CD14-positive monocyte (primary cell): ENCODE measurements at regions not wholly inside any gene's neighbourhood (a gene's known extent, or its start where the extent isn't known, plus 50 kb on each side); places are given as distances from the start of the nearest gene placed in this dataset.

Experiments
- DNase-seq, 3 donors: peaks; one replicate each; pipeline ENCODE4 v3.0.0-alpha.2; 2011 to 2022
- H2AFZ ChIP-seq: 2 replicates; pipeline ENCODE4 v1.6.0; 2012; ENCODE audit warnings: mild to moderate bottlenecking, low read depth, low read length, inconsistent platforms; ENCODE audit not compliant: insufficient read depth, poor library complexity, severe bottlenecking
- H3K27ac ChIP-seq, 2 donors: 1 replicate in 1 of 2; 2 replicates in 1 of 2; pipeline ENCODE4 v1.5.1; 2012 to 2013; ENCODE audit warnings: low read length in 2 of 2, control low read depth in 1 of 2, inconsistent platforms in 1 of 2, low read depth in 1 of 2, mild to moderate bottlenecking in 1 of 2
- H3K27me3 ChIP-seq, 2 donors: one replicate each; pipeline versions ENCODE4 v1.6.0 to v1.6.1; 2011 to 2013; ENCODE audit warnings: low read length in 2 of 2; ENCODE audit not compliant: control insufficient read depth in 2 of 2, insufficient read depth in 2 of 2
- H3K36me3 ChIP-seq, 2 donors: replicated peaks in 1 of 2; 1 replicate in 1 of 2; 2 replicates in 1 of 2; pipeline versions ENCODE4 v1.5.1 to v1.6.1; 2012 to 2013; ENCODE audit warnings: low read length in 2 of 2, control low read depth in 1 of 2, inconsistent platforms in 1 of 2, mild to moderate bottlenecking in 1 of 2; ENCODE audit not compliant: insufficient read depth in 2 of 2, control insufficient read depth in 1 of 2
- H3K4me1 ChIP-seq, 2 donors: 1 replicate in 1 of 2; 2 replicates in 1 of 2; pipeline versions ENCODE4 v1.5.1 to v1.6.1; 2012 to 2013; ENCODE audit warnings: low read length in 2 of 2, control low read depth in 1 of 2, inconsistent platforms in 1 of 2, mild to moderate bottlenecking in 1 of 2, moderate library complexity in 1 of 2; ENCODE audit not compliant: insufficient read depth in 2 of 2, control insufficient read depth in 1 of 2
- H3K4me2 ChIP-seq: replicated peaks from 2 replicates; pipeline ENCODE3; 2012; ENCODE audit warnings: low read length, moderate library complexity, mild to moderate bottlenecking; ENCODE audit not compliant: poor library complexity, severe bottlenecking; ENCODE audit errors: extremely low read depth
- H3K4me3 ChIP-seq, 3 experiments: fragments of 200-600 bp in 1 of 3; sonication (generic) in 1 of 3; replicated peaks in 1 of 3; 1 replicate in 2 of 3; 2 replicates in 1 of 3; pipeline ENCODE4 v1.5.1; 2011 to 2013; ENCODE audit warnings: low read length in 3 of 3, mild to moderate bottlenecking in 3 of 3, control low read depth in 2 of 3, low read depth in 2 of 3, inconsistent platforms in 1 of 3, moderate library complexity in 1 of 3
- H3K79me2 ChIP-seq: 2 replicates; pipeline ENCODE4 v1.6.0; 2012; ENCODE audit warnings: mild to moderate bottlenecking, control low read depth, inconsistent platforms, low read length, moderate library complexity; ENCODE audit not compliant: insufficient read depth
- H3K9ac ChIP-seq: 2 replicates; pipeline ENCODE4 v1.6.0; 2017; ENCODE audit warnings: low read length, mild to moderate bottlenecking; ENCODE audit not compliant: insufficient read depth, poor library complexity, severe bottlenecking
- H3K9me3 ChIP-seq, 2 donors: replicated peaks in 1 of 2; 1 replicate in 1 of 2; 2 replicates in 1 of 2; pipeline versions ENCODE4 v1.5.1 to v1.6.1; 2012 to 2013; ENCODE audit warnings: low read length in 2 of 2, control low read depth in 1 of 2; ENCODE audit not compliant: control insufficient read depth in 1 of 2, insufficient read depth in 1 of 2
- H4K20me1 ChIP-seq: 2 replicates; pipeline ENCODE4 v1.6.0; 2012; ENCODE audit warnings: mild to moderate bottlenecking, low read length, control low read depth, moderate library complexity; ENCODE audit not compliant: insufficient read depth
- H3K27ac Mint-ChIP-seq, 7 donors: one replicate each; pipeline ENCODE4 v1.8.0; 2020; ENCODE audit warnings: mild to moderate bottlenecking in 7 of 7, mixed read lengths in 7 of 7, moderate library complexity in 6 of 7, inconsistent platforms in 2 of 7
- H3K27me3 Mint-ChIP-seq, 3 donors: one replicate each; pipeline ENCODE4 v1.8.0; 2021 to 2022; ENCODE audit warnings: low read depth in 3 of 3, mild to moderate bottlenecking in 3 of 3, mixed read lengths in 3 of 3, moderate library complexity in 3 of 3, inconsistent platforms in 1 of 3
- H3K36me3 Mint-ChIP-seq, 2 donors: one replicate each; pipeline ENCODE4 v1.8.0; 2020; ENCODE audit warnings: mixed read lengths in 2 of 2, inconsistent platforms in 1 of 2, mild to moderate bottlenecking in 1 of 2
- H3K4me1 Mint-ChIP-seq: one replicate; pipeline ENCODE4 v1.8.0; 2020; ENCODE audit warnings: mild to moderate bottlenecking, mixed read lengths
- H3K4me3 Mint-ChIP-seq, 2 donors: one replicate each; pipeline ENCODE4 v1.8.0; 2020; ENCODE audit warnings: mild to moderate bottlenecking in 2 of 2, mixed read lengths in 2 of 2, moderate library complexity in 1 of 2
- H3K9me3 Mint-ChIP-seq, 7 donors: one replicate each; pipeline ENCODE4 v1.8.0; 2020 to 2022; ENCODE audit warnings: mixed read lengths in 7 of 7, mild to moderate bottlenecking in 6 of 7, moderate library complexity in 6 of 7, inconsistent platforms in 2 of 7
- WGBS: methylation state at CpG from one replicate; pipeline ENCODE4 v1.1.5; 2013; ENCODE audit warnings: missing lambda C conversion rate; ENCODE audit not compliant: insufficient coverage; 5-methylcytosine and 5-hydroxymethylcytosine counted together
- intact Hi-C, 2 donors: fragments of 100-400 bp; cut with micrococcal nuclease; formaldehyde crosslinking; loops; one replicate each; pipeline versions ENCODE4 v1.15.0 to v1.15.1; 2023
- TF ChIP-seq, protein P1 (sequence below): fragments of 200-600 bp; IDR thresholded peaks from one replicate; pipeline ENCODE4 v1.8.0; 2022; ENCODE audit warnings: antibody characterized with exemption, mild to moderate bottlenecking

DNA sequence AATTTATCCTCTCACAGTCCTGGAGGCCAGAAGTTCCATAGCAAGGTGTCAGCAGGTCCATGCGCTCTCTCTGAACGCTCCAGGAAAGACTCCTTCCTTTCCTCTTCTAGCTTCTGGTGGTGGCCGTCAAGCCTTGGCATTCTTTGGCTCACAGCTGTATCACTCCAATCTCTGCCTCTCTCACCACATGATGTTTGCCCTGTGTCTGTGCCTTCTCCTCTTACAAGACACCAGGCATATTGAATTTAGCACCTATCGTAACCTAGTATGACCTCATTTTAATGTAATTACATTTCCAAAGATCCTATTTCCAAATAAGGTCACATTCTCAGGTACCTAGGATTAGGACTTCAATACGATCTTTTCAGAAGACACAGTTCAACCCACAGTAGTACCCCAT is 428.5 kb downstream of the CD83 start:
- peaks cover 0 to 3% (median 3%) of the 10 kb centered on the region in 3 donors for H3K27me3 Mint-ChIP-seq
- no peak overlapping the region for H3K4me2 ChIP-seq
- no peaks in the 10 kb centered on the region for H3K4me1 Mint-ChIP-seq

DNA sequence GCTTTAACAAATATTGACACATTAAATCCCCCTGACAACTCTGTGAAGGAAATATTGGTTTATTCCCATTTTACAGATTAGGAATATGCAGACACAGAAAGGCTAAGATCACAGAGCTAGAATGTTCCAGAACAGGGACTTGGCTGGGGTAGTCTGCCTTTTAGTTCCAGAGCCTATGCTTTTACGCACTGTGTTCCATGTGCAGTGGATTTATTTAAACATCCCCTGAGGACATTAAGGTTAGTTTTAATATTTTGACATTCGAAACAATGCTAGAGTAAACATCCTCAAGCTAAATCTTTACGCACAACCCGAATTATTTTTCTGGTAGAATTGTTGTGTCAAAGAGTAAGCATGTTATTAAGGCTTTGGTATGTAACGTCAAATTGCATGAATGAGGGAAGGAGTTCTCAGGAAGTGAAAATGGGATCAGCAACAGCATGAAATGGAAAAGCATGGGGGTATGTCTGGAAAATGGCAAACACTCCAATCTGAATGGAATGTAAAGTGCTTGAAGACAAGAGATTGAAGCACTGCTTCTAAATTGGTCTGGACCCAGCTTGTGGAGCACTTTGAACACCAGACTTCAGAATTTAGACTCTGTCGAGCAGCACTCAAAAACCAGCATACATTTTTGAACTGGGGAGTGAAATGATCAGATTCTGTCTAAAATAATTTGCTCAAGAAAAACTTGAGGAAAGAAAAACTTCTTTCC is 429.9 kb downstream of the CD83 start:
- no peaks in the 10 kb centered on the region for H4K20me1 ChIP-seq
- intact Hi-C loops, result no loop called here
- H3K27me3 ChIP-seq, result no peaks in the 10 kb centered on the region
- no peaks in the 10 kb centered on the region for H3K9me3 ChIP-seq
- no peak overlapping the region for H3K27ac Mint-ChIP-seq
- peaks cover 0 to 6% of the 10 kb centered on the region in 2 donors for H3K4me1 ChIP-seq
- no peak for DNase-seq
- H3K4me2 ChIP-seq, result no peak overlapping the region
- H3K9ac ChIP-seq, result no peak overlapping the region
- H3K36me3 ChIP-seq, result no peaks in the 10 kb centered on the region
- no peaks in the 10 kb centered on the region for H3K9me3 Mint-ChIP-seq
- H3K27me3 Mint-ChIP-seq, result peaks cover 0 to 3% (median 3%) of the 10 kb centered on the region in 3 donors
- H3K79me2 ChIP-seq, result no peaks in the 10 kb centered on the region
- H2AFZ ChIP-seq, result no peak overlapping the region
- no peak overlapping the region for H3K27ac ChIP-seq
- 77% methylated on average over 1 of the region's 6 CpGs for WGBS
- H3K4me1 Mint-ChIP-seq, result peaks cover 8% of the 10 kb centered on the region
- TF ChIP-seq, protein P1, sequence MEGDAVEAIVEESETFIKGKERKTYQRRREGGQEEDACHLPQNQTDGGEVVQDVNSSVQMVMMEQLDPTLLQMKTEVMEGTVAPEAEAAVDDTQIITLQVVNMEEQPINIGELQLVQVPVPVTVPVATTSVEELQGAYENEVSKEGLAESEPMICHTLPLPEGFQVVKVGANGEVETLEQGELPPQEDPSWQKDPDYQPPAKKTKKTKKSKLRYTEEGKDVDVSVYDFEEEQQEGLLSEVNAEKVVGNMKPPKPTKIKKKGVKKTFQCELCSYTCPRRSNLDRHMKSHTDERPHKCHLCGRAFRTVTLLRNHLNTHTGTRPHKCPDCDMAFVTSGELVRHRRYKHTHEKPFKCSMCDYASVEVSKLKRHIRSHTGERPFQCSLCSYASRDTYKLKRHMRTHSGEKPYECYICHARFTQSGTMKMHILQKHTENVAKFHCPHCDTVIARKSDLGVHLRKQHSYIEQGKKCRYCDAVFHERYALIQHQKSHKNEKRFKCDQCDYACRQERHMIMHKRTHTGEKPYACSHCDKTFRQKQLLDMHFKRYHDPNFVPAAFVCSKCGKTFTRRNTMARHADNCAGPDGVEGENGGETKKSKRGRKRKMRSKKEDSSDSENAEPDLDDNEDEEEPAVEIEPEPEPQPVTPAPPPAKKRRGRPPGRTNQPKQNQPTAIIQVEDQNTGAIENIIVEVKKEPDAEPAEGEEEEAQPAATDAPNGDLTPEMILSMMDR, result no peak
- H3K4me3 Mint-ChIP-seq, result no peak overlapping the region
- no peaks in the 10 kb centered on the region for H3K36me3 Mint-ChIP-seq
- H3K4me3 ChIP-seq, result no peak overlapping the region

More for the DNA sequence above, 428.5 kb downstream of the CD83 start:
- Histone ChIP-seq H2AFZ (no peak overlapping the region), H3K36me3 (no peaks in the 10 kb centered on the region), H3K9ac (no peak overlapping the region), H3K27ac (no peak overlapping the region), H3K9me3 (no peaks in the 10 kb centered on the region), H3K4me1 (no peaks in the 10 kb centered on the region), H4K20me1 (no peaks in the 10 kb centered on the region), H3K4me3 (no peak overlapping the region), H3K27me3 (no peaks in the 10 kb centered on the region), H3K79me2 (no peaks in the 10 kb centered on the region)
- WGBS, result 97% methylated on average over 3 of the region's 5 CpGs
- H3K9me3 Mint-ChIP-seq, result no peaks in the 10 kb centered on the region
- no peak overlapping the region for H3K4me3 Mint-ChIP-seq
- TF ChIP-seq, protein P1, result no peak
- intact Hi-C loops, result no loop called here
- no peak overlapping the region for H3K27ac Mint-ChIP-seq
- no peak for DNase-seq
- no peaks in the 10 kb centered on the region for H3K36me3 Mint-ChIP-seq
